OCI-LY1 (cell line): ENCODE measurements at regions not wholly inside any gene's neighbourhood (a gene's known extent, or its start where the extent isn't known, plus 50 kb on each side); places are given as distances from the start of the nearest gene placed in this dataset.

ENCODE experiments used
- H2AFZ ChIP-seq: fragments of 200-600 bp; sonication (generic), shearing (Covaris generic); 2 replicates; pipeline ENCODE4 v1.6.0; 2014; ENCODE audit warnings: antibody characterized with exemption, mild to moderate bottlenecking, low read length
- H3F3A ChIP-seq: fragments of 200-600 bp; sonication (generic), shearing (Covaris generic); 2 replicates; pipeline ENCODE4 v1.6.0; 2014; ENCODE audit warnings: mild to moderate bottlenecking, antibody characterized with exemption, low read length, moderate library complexity; ENCODE audit not compliant: insufficient read depth
- H3K27ac ChIP-seq: fragments of 200-600 bp; sonication (generic); 2 replicates; pipeline ENCODE4 v1.5.1; 2014; ENCODE audit warnings: low read length, mixed run types, mild to moderate bottlenecking, low read depth; ENCODE audit not compliant: poor library complexity, severe bottlenecking
- H3K27me3 ChIP-seq: fragments of 200-600 bp; sonication (generic); 2 replicates; pipeline ENCODE4 v1.6.0; 2014; ENCODE audit warnings: antibody characterized with exemption, mild to moderate bottlenecking, low read length, moderate library complexity; ENCODE audit not compliant: insufficient read depth
- H3K36me3 ChIP-seq: fragments of 200-600 bp; sonication (generic); 2 replicates; pipeline ENCODE4 v1.6.1; 2014; ENCODE audit warnings: mild to moderate bottlenecking, antibody characterized with exemption, low read length, moderate library complexity, mixed read lengths; ENCODE audit not compliant: insufficient read depth
- H3K4me1 ChIP-seq: fragments of 200-600 bp; sonication (generic); 2 replicates; pipeline ENCODE4 v1.5.1; 2014; ENCODE audit warnings: mild to moderate bottlenecking, low read length, moderate library complexity; ENCODE audit not compliant: insufficient read depth, severe bottlenecking
- H3K4me2 ChIP-seq: fragments of 200-600 bp; sonication (generic), shearing (Covaris generic); 2 replicates; pipeline ENCODE4 v1.6.1; 2014; ENCODE audit warnings: low read length
- H3K4me3 ChIP-seq: fragments of 200-600 bp; sonication (generic); 2 replicates; pipeline ENCODE4 v1.5.1; 2014; ENCODE audit warnings: low read length, low read depth, mild to moderate bottlenecking, mixed read lengths; ENCODE audit not compliant: poor library complexity, severe bottlenecking
- H3K79me2 ChIP-seq: fragments of 200-600 bp; shearing (Covaris generic); 2 replicates; pipeline ENCODE4 v1.6.1; 2016; ENCODE audit warnings: mixed run types, low read length, mixed read lengths; ENCODE audit not compliant: insufficient read depth
- H3K9ac ChIP-seq: fragments of 200-600 bp; sonication (generic), shearing (Covaris generic); 2 replicates; pipeline ENCODE4 v1.6.1; 2014; ENCODE audit warnings: mild to moderate bottlenecking, low read length, mixed read lengths
- H3K9me2 ChIP-seq: fragments of 200-600 bp; sonication (generic), shearing (Covaris generic); 2 replicates; pipeline ENCODE4 v1.6.1; 2014; ENCODE audit warnings: low read depth, mild to moderate bottlenecking, low read length, mixed read lengths
- H3K9me3 ChIP-seq: fragments of 200-600 bp; shearing (Covaris generic); 2 replicates; pipeline ENCODE4 v1.6.1; 2014; ENCODE audit warnings: low read length, mixed read lengths
- H4K20me1 ChIP-seq: fragments of 200-600 bp; sonication (generic), shearing (Covaris generic); 2 replicates; pipeline ENCODE4 v1.6.0; 2016; ENCODE audit warnings: mild to moderate bottlenecking, low read length; ENCODE audit not compliant: insufficient read depth
- CTCF ChIP-seq: fragments of 200-600 bp; sonication (generic), shearing (Covaris generic); IDR thresholded peaks from 2 replicates; pipeline ENCODE4 v1.5.1; 2017; ENCODE audit warnings: mild to moderate bottlenecking, antibody characterized with exemption, low read length, moderate library complexity, mixed read lengths
- EZH2 ChIP-seq: fragments of 200-600 bp; sonication (generic), shearing (Covaris generic); IDR thresholded peaks from 2 replicates; pipeline ENCODE4 v1.8.0; 2017; ENCODE audit warnings: borderline replicate concordance, mixed run types, mild to moderate bottlenecking, antibody characterized with exemption, low read length, moderate library complexity, mixed read lengths

GRCh38 chr2:111226876-111227700 lies 106.4 kb downstream of the BCL2L11 start:
- H3K79me2 ChIP-seq = no peaks in the 10 kb centered on the region
- no peaks in the 10 kb centered on the region for H3K27me3 ChIP-seq
- no peak overlapping the region for H2AFZ ChIP-seq
- H3K9ac ChIP-seq = no peak overlapping the region
- H3K4me3 ChIP-seq = no peak overlapping the region
- peaks cover 25% of the 10 kb centered on the region for H3K4me1 ChIP-seq
- no peaks in the 10 kb centered on the region for H4K20me1 ChIP-seq
- no peaks in the 10 kb centered on the region for H3K9me2 ChIP-seq
- H3K27ac ChIP-seq = no peak overlapping the region
- TF ChIP-seq EZH2 = no peak
- TF ChIP-seq CTCF = no peak
- no peak overlapping the region for H3K4me2 ChIP-seq
- H3K9me3 ChIP-seq = peaks cover 12% of the 10 kb centered on the region
- no peaks in the 10 kb centered on the region for H3F3A ChIP-seq
- no peaks in the 10 kb centered on the region for H3K36me3 ChIP-seq

- TF ChIP-seq EZH2 (no peak), CTCF (no peak)
- no peaks in the 10 kb centered on the region for H3F3A ChIP-seq
- no peak overlapping the region for H3K9ac ChIP-seq
- peaks cover 15% of the 10 kb centered on the region for H3K9me3 ChIP-seq
- no peaks in the 10 kb centered on the region for H3K79me2 ChIP-seq
- H4K20me1 ChIP-seq = no peaks in the 10 kb centered on the region
- H3K36me3 ChIP-seq = no peaks in the 10 kb centered on the region
- no peak overlapping the region for H3K4me2 ChIP-seq
- no peaks in the 10 kb centered on the region for H3K9me2 ChIP-seq
- no peaks in the 10 kb centered on the region for H3K27me3 ChIP-seq
- peaks cover 19% of the 10 kb centered on the region for H3K4me1 ChIP-seq
- H3K4me3 ChIP-seq = no peak overlapping the region
- no peak overlapping the region for H2AFZ ChIP-seq
- no peak overlapping the region for H3K27ac ChIP-seq
Observed at GRCh38 chr2:111227716-111228141, 107.0 kb downstream of the BCL2L11 start.

GRCh38 chr2:111231532-111232252 lies 111.0 kb downstream of the BCL2L11 start:
- Histone ChIP-seq H3K4me1 (peaks cover 9% of the 10 kb centered on the region), H3K27ac (no peak overlapping the region), H3K9me3 (peaks cover 15% of the 10 kb centered on the region), H3F3A (no peaks in the 10 kb centered on the region), H3K27me3 (no peaks in the 10 kb centered on the region), H3K9ac (no peak overlapping the region), H2AFZ (no peak overlapping the region), H3K4me2 (no peak overlapping the region), H3K9me2 (no peaks in the 10 kb centered on the region), H3K36me3 (no peaks in the 10 kb centered on the region), H3K4me3 (no peak overlapping the region), H4K20me1 (no peaks in the 10 kb centered on the region), H3K79me2 (no peaks in the 10 kb centered on the region)
- peak; percentile 28; the same call in 1 of the 2 replicates for TF ChIP-seq CTCF
- TF ChIP-seq EZH2 = no peak
